ENCODE measurements at regions not wholly inside any gene's neighbourhood (a gene's known extent, or its start where the extent isn't known, plus 50 kb on each side); places are given as distances from the start of the nearest gene placed in this dataset.

- ChIA-PET POLR2A (no interaction called here), CTCF (ENCODE audit: low intra/inter-chr PET ratio, low total read pairs) (no interaction called here)
- Histone ChIP-seq H3K27me3 (ENCODE audit: control insufficient read depth in 1 of 2, insufficient read depth in 2 of 2, low read length in 2 of 2) (no peaks in the 10 kb centered on the region), H4K20me1 (ENCODE audit: insufficient read depth, low read length) (no peaks in the 10 kb centered on the region), H3K9me3 (ENCODE audit: low read length) (no peaks in the 10 kb centered on the region), H3K4me2 (ENCODE audit: low read depth, low read length) (no peak overlapping the region), H3K79me2 (ENCODE audit: insufficient read depth, low read length) (no peaks in the 10 kb centered on the region), H3K4me3 (replicated peaks in 1 of 3; ENCODE audit: insufficient read depth in 1 of 3, low read depth in 2 of 3, low read length in 3 of 3) (no peak overlapping the region), H3K9ac (ENCODE audit: insufficient read depth, low read depth, low read length) (no peak overlapping the region), H3K36me3 (replicated peaks in 1 of 2; ENCODE audit: control insufficient read depth in 1 of 2, insufficient read depth in 2 of 2, low read length in 2 of 2) (no peaks in the 10 kb centered on the region), H3K4me1 (ENCODE audit: insufficient read depth, low read length) (no peaks in the 10 kb centered on the region), H3K27ac (ENCODE audit: extremely low read length, insufficient read depth, low read length) (no peak overlapping the region), H2AFZ (ENCODE audit: low read length) (no peak overlapping the region)
- intact Hi-C loops (cut with micrococcal nuclease; ENCODE audit: unreplicated experiment): no loop called here
- ATAC-seq: no peak
- no peak for DNase-seq (ENCODE audit: low spot score)
- in situ Hi-C loops (cut with HindIII; ENCODE audit: extremely low pct_ligation_motif_present, low pct_unique_long_range_greater_than_20kb): no loop called here
- BruUV-seq (replicated peaks): no TSS peak
- TF ChIP-seq GLI4 (CRISPR knock-in tag; IDR thresholded peaks at IDR 0.05; ENCODE audit: borderline replicate concordance) (no peak), THAP7 (CRISPR knock-in tag; IDR thresholded peaks at IDR 0.05) (no peak)
- no peak for FAIRE-seq
Observed at GRCh38 chr5:44446399-44446798, 57.2 kb upstream of the FGF10 start.

GRCh38 chr5:44443172-44443571 lies 54.0 kb upstream of the FGF10 start:
- WGBS (ENCODE audit: low lambda C conversion rate): 4% methylated on average over 2 of the region's 2 CpGs
- no peaks in the 10 kb centered on the region for H3K27me3 ChIP-seq (ENCODE audit: control insufficient read depth in 1 of 2, insufficient read depth in 2 of 2, low read length in 2 of 2)
- H2AFZ ChIP-seq (ENCODE audit: low read length): no peak overlapping the region
- DNase-seq (ENCODE audit: low spot score) (no peak), FAIRE-seq (no peak), ATAC-seq (no peak)
- H4K20me1 ChIP-seq (ENCODE audit: insufficient read depth, low read length): no peaks in the 10 kb centered on the region
- no peak for TF ChIP-seq REPIN1 (CRISPR knock-in tag; IDR thresholded peaks at IDR 0.05; ENCODE audit: borderline replicate concordance, low read depth)
- TF ChIP-seq ZMAT5 (CRISPR knock-in tag; IDR thresholded peaks at IDR 0.05; ENCODE audit: borderline replicate concordance, low read depth): no peak
- no peak for TF ChIP-seq TFDP1 (CRISPR knock-in tag; IDR thresholded peaks at IDR 0.05; ENCODE audit: borderline replicate concordance)
- no peak for TF ChIP-seq MED8 (CRISPR knock-in tag; IDR thresholded peaks at IDR 0.05; ENCODE audit: insufficient replicate concordance)
- no peak for TF ChIP-seq TOPORS (CRISPR knock-in tag; IDR thresholded peaks at IDR 0.05)
- no peak for TF ChIP-seq KMT2B (CRISPR knock-in tag; IDR thresholded peaks at IDR 0.05)
- no peak overlapping the region for H3K9ac ChIP-seq (ENCODE audit: insufficient read depth, low read depth, low read length)
- POLR2A ChIA-PET: no interaction called here
- no peak overlapping the region for H3K27ac ChIP-seq (ENCODE audit: extremely low read length, insufficient read depth, low read length)
- BruUV-seq (replicated peaks): no TSS peak
- intact Hi-C loops (cut with micrococcal nuclease; ENCODE audit: unreplicated experiment) (no loop called here), in situ Hi-C loops (cut with HindIII; ENCODE audit: extremely low pct_ligation_motif_present, low pct_unique_long_range_greater_than_20kb) (no loop called here)
- H3K4me3 ChIP-seq (replicated peaks in 1 of 3; ENCODE audit: insufficient read depth in 1 of 3, low read depth in 2 of 3, low read length in 3 of 3): no peak overlapping the region
- H3K79me2 ChIP-seq (ENCODE audit: insufficient read depth, low read length): no peaks in the 10 kb centered on the region
- CTCF ChIA-PET (ENCODE audit: low intra/inter-chr PET ratio, low total read pairs): no interaction called here
- H3K4me2 ChIP-seq (ENCODE audit: low read depth, low read length): no peak overlapping the region
- no peaks in the 10 kb centered on the region for H3K9me3 ChIP-seq (ENCODE audit: low read length)
- H3K36me3 ChIP-seq (replicated peaks in 1 of 2; ENCODE audit: control insufficient read depth in 1 of 2, insufficient read depth in 2 of 2, low read length in 2 of 2): no peaks in the 10 kb centered on the region
- H3K4me1 ChIP-seq (ENCODE audit: insufficient read depth, low read length): no peaks in the 10 kb centered on the region

Measured in HepG2 (cell line).